HUES64 (cell line): ENCODE measurements at regions not wholly inside any gene's neighbourhood (a gene's known extent, or its start where the extent isn't known, plus 50 kb on each side); places are given as distances from the start of the nearest gene placed in this dataset.

Source experiments
- H3K27ac ChIP-seq: 2 replicates; pipeline ENCODE4 v1.7.0; 2013; ENCODE audit warnings: low read depth, low read length, inconsistent platforms
- H3K27me3 ChIP-seq: 2 replicates; pipeline ENCODE4 v1.6.1; 2013; ENCODE audit warnings: mild to moderate bottlenecking, low read length; ENCODE audit not compliant: insufficient read depth
- H3K36me3 ChIP-seq: 2 replicates; pipeline ENCODE4 v1.6.1; 2013; ENCODE audit warnings: mild to moderate bottlenecking, low read length; ENCODE audit not compliant: insufficient read depth
- H3K4me1 ChIP-seq: 2 replicates; pipeline ENCODE4 v1.6.1; 2013; ENCODE audit warnings: mild to moderate bottlenecking, low read length, moderate library complexity; ENCODE audit not compliant: insufficient read depth
- H3K4me3 ChIP-seq: 2 replicates; pipeline ENCODE4 v1.5.1; 2013; ENCODE audit warnings: mild to moderate bottlenecking, low read length, moderate library complexity
- H3K9ac ChIP-seq: 2 replicates; pipeline ENCODE4 v1.6.1; 2013; ENCODE audit warnings: mild to moderate bottlenecking, low read depth, low read length
- H3K9me3 ChIP-seq: 2 replicates; pipeline ENCODE4 v1.6.1; 2013; ENCODE audit warnings: low read depth, low read length; ENCODE audit not compliant: insufficient read depth
- WGBS: fragments of 150-250, 120-280 bp; methylation state at CpG from one replicate; pipeline ENCODE4 v1.1.7; 2013; ENCODE audit warnings: missing lambda C conversion rate; 5-methylcytosine and 5-hydroxymethylcytosine counted together

- H3K4me3 ChIP-seq, result no peak overlapping the region
- H3K36me3 ChIP-seq, result no peaks in the 10 kb centered on the region
- H3K9me3 ChIP-seq, result no peaks in the 10 kb centered on the region
- H3K4me1 ChIP-seq, result peaks cover 16% of the 10 kb centered on the region
- no peak overlapping the region for H3K27ac ChIP-seq
- no peaks in the 10 kb centered on the region for H3K27me3 ChIP-seq
- WGBS, result 97% methylated on average over 7 of the region's 9 CpGs
- no peak overlapping the region for H3K9ac ChIP-seq
Observed at GRCh38 chr9:16102154-16102553, 549.3 kb downstream of the CCDC171 start.

- no peaks in the 10 kb centered on the region for H3K36me3 ChIP-seq
- peaks cover 16% of the 10 kb centered on the region for H3K4me1 ChIP-seq
- H3K4me3 ChIP-seq, result no peak overlapping the region
- no peak overlapping the region for H3K27ac ChIP-seq
- H3K27me3 ChIP-seq, result no peaks in the 10 kb centered on the region
- WGBS, result 75% methylated on average over 14 of the region's 14 CpGs
- H3K9me3 ChIP-seq, result no peaks in the 10 kb centered on the region
- H3K9ac ChIP-seq, result no peak overlapping the region
Observed at GRCh38 chr9:16103620-16104397, 551.0 kb downstream of the CCDC171 start.

GRCh38 chr9:16105168-16106020 is 552.6 kb downstream of the CCDC171 start:
- 95% methylated on average over 9 of the region's 9 CpGs for WGBS
- Histone ChIP-seq H3K36me3 (no peaks in the 10 kb centered on the region), H3K9ac (no peak overlapping the region), H3K4me3 (no peak overlapping the region), H3K4me1 (peaks cover 16% of the 10 kb centered on the region), H3K9me3 (no peaks in the 10 kb centered on the region), H3K27ac (peak overlapping the region; percentile 5; the same call in 1 of the 2 replicates), H3K27me3 (no peaks in the 10 kb centered on the region)

GRCh38 chr9:16106021-16106571 is 553.3 kb downstream of the CCDC171 start:
- Histone ChIP-seq H3K36me3 (no peaks in the 10 kb centered on the region), H3K9ac (no peak overlapping the region), H3K27ac (peak overlapping the region; percentile 5; the same call in 1 of the 2 replicates), H3K9me3 (no peaks in the 10 kb centered on the region), H3K4me1 (peaks cover 13% of the 10 kb centered on the region), H3K4me3 (no peak overlapping the region), H3K27me3 (no peaks in the 10 kb centered on the region)
- 75% methylated on average over 9 of the region's 9 CpGs for WGBS

GRCh38 chr9:16112116-16112515 is 559.3 kb downstream of the CCDC171 start:
- Histone ChIP-seq H3K4me3 (no peak overlapping the region), H3K27ac (no peak overlapping the region), H3K4me1 (no peaks in the 10 kb centered on the region), H3K36me3 (no peaks in the 10 kb centered on the region), H3K27me3 (no peaks in the 10 kb centered on the region), H3K9ac (no peak overlapping the region), H3K9me3 (no peaks in the 10 kb centered on the region)
- WGBS, result 94% methylated on average over 6 of the region's 6 CpGs

GRCh38 chr9:16115994-16116393 is 563.2 kb downstream of the CCDC171 start:
- Histone ChIP-seq H3K36me3 (no peaks in the 10 kb centered on the region), H3K9ac (no peak overlapping the region), H3K27ac (no peak overlapping the region), H3K4me1 (peaks cover 12% of the 10 kb centered on the region; the same call in 1 of the 2 replicates), H3K27me3 (no peaks in the 10 kb centered on the region), H3K9me3 (no peaks in the 10 kb centered on the region), H3K4me3 (no peak overlapping the region)
- WGBS, result 86% methylated on average over 1 of the region's 1 CpG

GRCh38 chr9:16118043-16118442 is 565.2 kb downstream of the CCDC171 start:
- WGBS, result 78% methylated on average over 1 of the region's 2 CpGs
- Histone ChIP-seq H3K27ac (no peak overlapping the region), H3K27me3 (no peaks in the 10 kb centered on the region), H3K4me3 (no peak overlapping the region), H3K36me3 (no peaks in the 10 kb centered on the region), H3K4me1 (peaks cover 12% of the 10 kb centered on the region; the same call in 1 of the 2 replicates), H3K9me3 (no peaks in the 10 kb centered on the region), H3K9ac (no peak overlapping the region)

- Histone ChIP-seq H3K27me3 (no peaks in the 10 kb centered on the region), H3K4me1 (peaks cover 12% of the 10 kb centered on the region; the same call in 1 of the 2 replicates), H3K9me3 (no peaks in the 10 kb centered on the region), H3K4me3 (no peak overlapping the region), H3K27ac (peak overlapping the region; percentile 26; the same call in 1 of the 2 replicates), H3K36me3 (no peaks in the 10 kb centered on the region), H3K9ac (no peak overlapping the region)
- WGBS, result 90% methylated on average over 7 of the region's 7 CpGs
Observed at GRCh38 chr9:16119261-16120230, 566.7 kb downstream of the CCDC171 start.

- no peak overlapping the region for H3K4me3 ChIP-seq
- no peaks in the 10 kb centered on the region for H3K36me3 ChIP-seq
- H3K4me1 ChIP-seq, result peaks cover 12% of the 10 kb centered on the region; the same call in 1 of the 2 replicates
- no peaks in the 10 kb centered on the region for H3K9me3 ChIP-seq
- WGBS, result 88% methylated on average over 4 of the region's 4 CpGs
- no peaks in the 10 kb centered on the region for H3K27me3 ChIP-seq
- no peak overlapping the region for H3K27ac ChIP-seq
- no peak overlapping the region for H3K9ac ChIP-seq
Observed at GRCh38 chr9:16120231-16120641, 567.4 kb downstream of the CCDC171 start.

- H3K27ac ChIP-seq, result no peak overlapping the region
- no peaks in the 10 kb centered on the region for H3K9me3 ChIP-seq
- no peaks in the 10 kb centered on the region for H3K27me3 ChIP-seq
- H3K9ac ChIP-seq, result no peak overlapping the region
- WGBS, result 95% methylated on average over 7 of the region's 7 CpGs
- H3K36me3 ChIP-seq, result no peaks in the 10 kb centered on the region
- H3K4me1 ChIP-seq, result peaks cover 12% of the 10 kb centered on the region; the same call in 1 of the 2 replicates
- no peak overlapping the region for H3K4me3 ChIP-seq
Observed at GRCh38 chr9:16120727-16121126, 567.9 kb downstream of the CCDC171 start.
